GM19193 (cell line): ENCODE measurements at regions not wholly inside any gene's neighbourhood (a gene's known extent, or its start where the extent isn't known, plus 50 kb on each side); places are given as distances from the start of the nearest gene placed in this dataset.

Experiments used
- POLR2A ChIP-seq: IDR thresholded peaks from 4 replicates; pipeline ENCODE4 v1.6.1; 2011; ENCODE audit not compliant: insufficient read depth, insufficient read length; ENCODE audit errors: extremely low read depth

DNA sequence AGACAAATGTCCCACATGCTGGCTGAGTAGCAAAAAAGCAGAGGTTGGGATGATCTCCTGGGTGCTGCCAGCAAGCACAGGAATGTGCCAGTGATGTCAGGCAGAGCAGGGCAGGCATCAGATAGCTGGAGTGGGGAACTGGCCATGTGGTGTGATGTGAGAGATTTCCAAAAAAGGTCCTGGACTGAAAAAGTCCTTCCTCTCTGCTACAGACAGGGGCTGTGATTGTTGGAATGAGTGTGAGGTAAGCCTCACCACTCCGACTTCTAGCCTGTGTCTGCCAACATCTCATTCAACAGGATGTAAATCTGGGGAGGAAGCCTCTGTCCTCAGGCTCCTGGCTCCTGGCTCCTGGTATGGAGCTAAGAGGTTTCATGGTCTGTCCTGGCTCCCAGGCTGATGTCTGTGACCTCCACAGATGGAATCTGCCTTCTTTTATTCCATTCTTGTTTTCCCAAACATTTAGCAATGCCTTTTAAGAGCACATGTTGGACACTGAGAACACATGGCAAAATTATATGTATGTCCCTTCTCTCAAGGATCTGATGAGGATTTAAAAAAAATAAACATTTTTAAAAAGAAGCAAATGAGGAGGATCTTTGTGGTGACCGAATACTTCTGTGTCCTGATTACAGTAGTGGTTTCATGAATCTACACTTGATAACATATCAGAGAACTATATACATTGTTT lies 50.1 kb upstream of the STK38L start:
- TF ChIP-seq POLR2A, result no peak
